Panc1 (cell line): ENCODE measurements at regions not wholly inside any gene's neighbourhood (a gene's known extent, or its start where the extent isn't known, plus 50 kb on each side); places are given as distances from the start of the nearest gene placed in this dataset.

ENCODE experiments used
- ATAC-seq: fragments of 200-7000 bp; cut with Tn5 transposase; 2 replicates; pipeline ENCODE4 v1.9.1; 2020; ENCODE audit warnings: mild to moderate bottlenecking, moderate library complexity
- BruUV-seq: library from RNA; stranded (reverse); fragments of 400-500 nt; replicated peaks from 2 replicates; lab custom pipeline; 2021; lab: Mats Ljungman, UMichigan
- CTCF ChIA-PET: fragments of 300-600 bp; sonication (Branson Sonifier 250); formaldehyde crosslinking; loops from one replicate; lab custom pipeline; 2022; ENCODE audit warnings: antibody characterized with exemption; lab: Charles Lee
- POLR2A ChIA-PET: fragments of 300-600 bp; sonication (Branson Sonifier 250); formaldehyde crosslinking; loops from one replicate; lab custom pipeline; 2022; ENCODE audit warnings: antibody characterized with exemption; lab: Charles Lee
- DNase-seq: peaks from one replicate; pipeline ENCODE4 v3.0.0-alpha.2; 2010; ENCODE audit warnings: low read depth, low spot score
- H3K27ac ChIP-seq: 2 replicates; pipeline ENCODE4 v1.5.1; 2011; ENCODE audit warnings: mild to moderate bottlenecking, low read length, inconsistent platforms
- H3K27me3 ChIP-seq: fragments of 200-500 bp; sonication (Bioruptor generic); 2 replicates; pipeline ENCODE4 v1.6.0; 2014; ENCODE audit warnings: low read length, inconsistent platforms; ENCODE audit not compliant: control insufficient read depth, insufficient read depth
- H3K36me3 ChIP-seq: fragments of 200-500 bp; sonication (Bioruptor generic); 2 replicates; pipeline ENCODE4 v1.5.1; 2014; ENCODE audit warnings: inconsistent platforms, mild to moderate bottlenecking, low read length, moderate library complexity; ENCODE audit not compliant: control insufficient read depth, insufficient read depth
- H3K4me1 ChIP-seq: 2 replicates; pipeline ENCODE4 v1.5.1; 2011; ENCODE audit warnings: inconsistent platforms, mild to moderate bottlenecking, low read length, moderate library complexity; ENCODE audit not compliant: control insufficient read depth, insufficient read depth
- H3K4me3 ChIP-seq, 2 experiments: 2 replicates each; pipeline ENCODE4 v1.5.1; 2011 to 2012; ENCODE audit warnings: low read depth in 2 of 2, low read length in 2 of 2, mild to moderate bottlenecking in 2 of 2, inconsistent platforms in 1 of 2, moderate library complexity in 1 of 2
- H3K9me3 ChIP-seq: fragments of 200-500 bp; sonication (Bioruptor generic); 2 replicates; pipeline ENCODE4 v1.5.1; 2014; ENCODE audit warnings: low read depth, mild to moderate bottlenecking, inconsistent platforms, low read length, moderate library complexity; ENCODE audit not compliant: control insufficient read depth, insufficient read depth
- POLR2AphosphoS5 ChIP-seq: IDR thresholded peaks from 2 replicates; pipeline ENCODE4 v1.6.1; 2012; ENCODE audit warnings: mild to moderate bottlenecking, low read depth, low read length, moderate library complexity
- REST ChIP-seq, 2 experiments: IDR thresholded peaks; 2 replicates each; pipeline ENCODE4 v1.6.1; 2011 to 2012; ENCODE audit warnings: low read depth in 2 of 2, control low read depth in 1 of 2, low read length in 1 of 2, mild to moderate bottlenecking in 1 of 2, moderate library complexity in 1 of 2; ENCODE audit not compliant: insufficient read depth in 1 of 2
- SIN3A ChIP-seq: IDR thresholded peaks from 2 replicates; pipeline ENCODE4 v1.6.1; 2012; ENCODE audit warnings: low read depth, mild to moderate bottlenecking, low read length, moderate library complexity, borderline replicate concordance; ENCODE audit not compliant: insufficient read depth
- TCF7L2 ChIP-seq: IDR thresholded peaks from 2 replicates; pipeline ENCODE4 v1.6.1; 2011; ENCODE audit warnings: mild to moderate bottlenecking, low read depth, low read length, inconsistent platforms
- in situ Hi-C: cut with HindIII; loops from 2 replicates; pipeline ENCODE4 v1.10.0; 2016; ENCODE audit warnings: low sequenced_read_pairs, low pct_unique_long_range_greater_than_20kb
- intact Hi-C: fragments of 100-400 bp; cut with micrococcal nuclease; formaldehyde crosslinking; loops from one replicate; pipeline ENCODE4 v1.10.0; 2022; ENCODE audit not compliant: unreplicated experiment
- TF ChIP-seq, protein P1 (sequence below): fragments of 450-650 bp; IDR thresholded peaks from 2 replicates; pipeline ENCODE4 v1.5.1; 2017; ENCODE audit warnings: mild to moderate bottlenecking

DNA sequence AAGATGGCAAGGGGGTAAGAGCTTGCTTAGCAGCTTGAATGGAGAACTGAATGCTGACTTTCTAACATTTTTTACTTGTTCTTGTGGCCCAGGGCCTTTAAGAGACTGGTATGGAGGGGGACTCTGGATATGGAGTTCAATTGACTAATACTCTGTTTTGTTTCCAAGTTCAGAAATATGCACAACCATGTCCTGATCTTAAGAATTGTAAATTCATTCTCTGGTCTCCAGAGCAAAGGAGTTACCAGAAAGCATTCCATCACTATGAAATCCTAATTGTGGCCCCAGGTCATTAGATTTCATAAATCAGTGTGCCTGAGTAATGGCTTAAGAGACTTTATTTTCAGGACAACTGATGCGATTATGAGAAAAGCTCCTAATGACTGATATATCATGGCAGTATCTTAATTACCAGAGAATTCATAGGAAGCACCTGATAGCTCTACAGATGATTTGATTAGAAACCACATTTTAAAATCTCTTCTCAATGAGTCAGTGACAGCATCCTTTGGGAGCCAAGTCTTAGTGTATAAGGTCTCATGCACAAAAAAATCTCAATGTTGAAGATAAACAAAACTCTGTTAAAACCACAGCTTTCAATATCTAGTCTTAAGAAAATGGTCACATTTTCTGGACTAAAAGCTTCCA is 613.6 kb upstream of the KLF4 start:
- no peak for ATAC-seq
- ChIA-PET POLR2A (no interaction called here), CTCF (no interaction called here)
- no peak for TF ChIP-seq POLR2AphosphoS5
- no peak for TF ChIP-seq REST (IDR thresholded peaks at IDR 0.05; ENCODE audit: insufficient read depth in 1 of 2, low read depth in 2 of 2, low read length in 1 of 2)
- Histone ChIP-seq H3K4me3 (no peak overlapping the region), H3K27me3 (no peaks in the 10 kb centered on the region), H3K36me3 (no peaks in the 10 kb centered on the region), H3K9me3 (no peaks in the 10 kb centered on the region), H3K4me1 (no peaks in the 10 kb centered on the region), H3K27ac (no peak overlapping the region)
- BruUV-seq = no TSS peak
- in situ Hi-C loops = no loop called here
- intact Hi-C loops = no loop called here
- DNase-seq = no peak

GRCh38 chr9:108101410-108101809 is 611.8 kb upstream of the KLF4 start:
- no peaks in the 10 kb centered on the region for H3K27me3 ChIP-seq
- no peaks in the 10 kb centered on the region for H3K4me1 ChIP-seq
- ChIA-PET CTCF (no interaction called here), POLR2A (no interaction called here)
- ATAC-seq (no peak), DNase-seq (no peak)
- no peak overlapping the region for H3K4me3 ChIP-seq
- intact Hi-C loops = no loop called here
- in situ Hi-C loops = no loop called here
- BruUV-seq = no TSS peak
- H3K9me3 ChIP-seq = no peaks in the 10 kb centered on the region
- H3K36me3 ChIP-seq = no peaks in the 10 kb centered on the region
- TF ChIP-seq POLR2AphosphoS5 (no peak), SIN3A (no peak), REST (IDR thresholded peaks at IDR 0.05; ENCODE audit: insufficient read depth in 1 of 2, low read depth in 2 of 2, low read length in 1 of 2) (no peak), TCF7L2 (no peak)
- TF ChIP-seq, protein P1, sequence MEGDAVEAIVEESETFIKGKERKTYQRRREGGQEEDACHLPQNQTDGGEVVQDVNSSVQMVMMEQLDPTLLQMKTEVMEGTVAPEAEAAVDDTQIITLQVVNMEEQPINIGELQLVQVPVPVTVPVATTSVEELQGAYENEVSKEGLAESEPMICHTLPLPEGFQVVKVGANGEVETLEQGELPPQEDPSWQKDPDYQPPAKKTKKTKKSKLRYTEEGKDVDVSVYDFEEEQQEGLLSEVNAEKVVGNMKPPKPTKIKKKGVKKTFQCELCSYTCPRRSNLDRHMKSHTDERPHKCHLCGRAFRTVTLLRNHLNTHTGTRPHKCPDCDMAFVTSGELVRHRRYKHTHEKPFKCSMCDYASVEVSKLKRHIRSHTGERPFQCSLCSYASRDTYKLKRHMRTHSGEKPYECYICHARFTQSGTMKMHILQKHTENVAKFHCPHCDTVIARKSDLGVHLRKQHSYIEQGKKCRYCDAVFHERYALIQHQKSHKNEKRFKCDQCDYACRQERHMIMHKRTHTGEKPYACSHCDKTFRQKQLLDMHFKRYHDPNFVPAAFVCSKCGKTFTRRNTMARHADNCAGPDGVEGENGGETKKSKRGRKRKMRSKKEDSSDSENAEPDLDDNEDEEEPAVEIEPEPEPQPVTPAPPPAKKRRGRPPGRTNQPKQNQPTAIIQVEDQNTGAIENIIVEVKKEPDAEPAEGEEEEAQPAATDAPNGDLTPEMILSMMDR = no peak
- no peak overlapping the region for H3K27ac ChIP-seq
